GM06990 (cell line): ENCODE measurements at regions not wholly inside any gene's neighbourhood (a gene's known extent, or its start where the extent isn't known, plus 50 kb on each side); places are given as distances from the start of the nearest gene placed in this dataset.

Source experiments
- DNase-seq: peaks from one replicate; pipeline ENCODE4 v3.0.0-alpha.2; 2011; ENCODE audit not compliant: insufficient read length; ENCODE audit errors: extremely low read depth
- H3K27me3 ChIP-seq: replicated peaks from 2 replicates; pipeline ENCODE4 v1.6.0; 2011; ENCODE audit warnings: low read length; ENCODE audit not compliant: control insufficient read depth, insufficient read depth
- H3K36me3 ChIP-seq: 2 replicates; pipeline ENCODE4 v1.5.1; 2011; ENCODE audit warnings: low read length; ENCODE audit not compliant: control insufficient read depth, insufficient read depth
- H3K4me3 ChIP-seq: replicated peaks from 2 replicates; pipeline ENCODE4 v1.5.1; 2011; ENCODE audit warnings: low read depth, mild to moderate bottlenecking, control low read depth, low read length
- CTCF ChIP-seq: IDR thresholded peaks from 2 replicates; pipeline ENCODE4 v1.5.1; 2011; ENCODE audit warnings: low read length, control low read depth, mild to moderate bottlenecking, inconsistent platforms; ENCODE audit not compliant: insufficient read depth, poor library complexity, severe bottlenecking

GRCh38 chr12:124422142-124422569 is 127.3 kb downstream of the RFLNA start:
- H3K27me3 ChIP-seq = no peaks in the 10 kb centered on the region
- H3K4me3 ChIP-seq = no peak overlapping the region
- peaks cover 37% of the 10 kb centered on the region for H3K36me3 ChIP-seq
- TF ChIP-seq CTCF = no peak
- no peak for DNase-seq

- DNase-seq = no peak
- peaks cover 32% of the 10 kb centered on the region for H3K36me3 ChIP-seq
- TF ChIP-seq CTCF = no peak
- no peak overlapping the region for H3K4me3 ChIP-seq
- no peaks in the 10 kb centered on the region for H3K27me3 ChIP-seq
Observed at GRCh38 chr12:124420996-124421674, 126.2 kb downstream of the RFLNA start.

- no peak overlapping the region for H3K4me3 ChIP-seq
- H3K27me3 ChIP-seq = no peaks in the 10 kb centered on the region
- H3K36me3 ChIP-seq = peaks cover 27% of the 10 kb centered on the region
- no peak for TF ChIP-seq CTCF
- DNase-seq = no peak
Observed at GRCh38 chr12:124420041-124420995, 125.4 kb downstream of the RFLNA start.

GRCh38 chr12:124419292-124420040 is 124.6 kb downstream of the RFLNA start:
- DNase-seq = no peak
- TF ChIP-seq CTCF = no peak
- Histone ChIP-seq H3K4me3 (no peak overlapping the region), H3K36me3 (peaks cover 31% of the 10 kb centered on the region), H3K27me3 (no peaks in the 10 kb centered on the region)

- TF ChIP-seq CTCF = no peak
- H3K36me3 ChIP-seq = peaks cover 28% of the 10 kb centered on the region
Observed at GRCh38 chr12:124418791-124419190, 123.9 kb downstream of the RFLNA start.

More at GRCh38 chr12:124418791-124419190, 123.9 kb downstream of the RFLNA start:
- Histone ChIP-seq H3K4me3 (no peak overlapping the region), H3K27me3 (no peaks in the 10 kb centered on the region)
- no peak for DNase-seq
